GM12878 (cell line): ENCODE measurements at regions not wholly inside any gene's neighbourhood (a gene's known extent, or its start where the extent isn't known, plus 50 kb on each side); places are given as distances from the start of the nearest gene placed in this dataset.

Source experiments
- ATAC-seq: fragments of 200-7000 bp; cut with Tn5 transposase; 3 replicates; pipeline ENCODE4 v1.9.1; 2020; ENCODE audit warnings: mild to moderate bottlenecking, moderate library complexity
- BruUV-seq: library from RNA; stranded (reverse); fragments of 400-500 nt; replicated peaks from 2 replicates; lab custom pipeline; 2021; lab: Mats Ljungman, UMichigan
- CTCF ChIA-PET: fragments of 300-600 bp; sonication (Branson Sonifier 250); formaldehyde crosslinking; extraction: SDS; loops from one replicate; lab custom pipeline; 2021; ENCODE audit warnings: inconsistent platforms; lab: Yijun Ruan, JAX
- POLR2A ChIA-PET: fragments of 350-600 bp; formaldehyde crosslinking; extraction: SDS; loops from one replicate; lab custom pipeline; 2021; ENCODE audit warnings: inconsistent platforms; lab: Charles Lee
- RAD21 ChIA-PET: fragments of 300-600 bp; sonication (Branson Sonifier 250); formaldehyde crosslinking; loops from one replicate; lab custom pipeline; 2023; ENCODE audit warnings: antibody characterized with exemption; ENCODE audit not compliant: unreplicated experiment; lab: Charles Lee
- SMC1A ChIA-PET: fragments of 300-600 bp; sonication (Branson Sonifier 250); formaldehyde crosslinking; loops from one replicate; lab custom pipeline; 2023; ENCODE audit not compliant: unreplicated experiment, uncharacterized antibody; lab: Charles Lee
- DNase-seq: peaks from one replicate; pipeline ENCODE4 v3.0.0-alpha.2; 2011; ENCODE audit warnings: low read depth, low spot score
- FAIRE-seq: peaks from 3 replicates; lab custom pipeline; 2011; peaks lifted over from hg19 to GRCh38; lab: Jason Lieb, UNC
- H2AFZ ChIP-seq: 2 replicates; pipeline ENCODE4 v1.6.0; 2011; ENCODE audit warnings: low read depth, low read length, control low read depth; ENCODE audit not compliant: control insufficient read depth
- H3K27ac ChIP-seq: 2 replicates; pipeline ENCODE4 v1.5.1; 2011; ENCODE audit warnings: control low read depth; ENCODE audit not compliant: control insufficient read depth, insufficient read depth
- H3K27me3 ChIP-seq, 2 experiments: replicated peaks in 1 of 2; 2 replicates each; pipeline versions ENCODE4 v1.6.0 to v1.6.1; 2011; ENCODE audit warnings: low read length in 1 of 2; ENCODE audit not compliant: control insufficient read depth in 2 of 2, insufficient read depth in 2 of 2
- H3K36me3 ChIP-seq, 2 experiments: 2 replicates each; pipeline ENCODE4 v1.5.1; 2011; ENCODE audit warnings: low read length in 1 of 2; ENCODE audit not compliant: control insufficient read depth in 2 of 2, insufficient read depth in 2 of 2
- H3K4me1 ChIP-seq: 2 replicates; pipeline ENCODE4 v1.6.1; 2011; ENCODE audit warnings: mild to moderate bottlenecking, low read length, moderate library complexity, mixed read lengths; ENCODE audit not compliant: control insufficient read depth, insufficient read depth
- H3K4me2 ChIP-seq: 2 replicates; pipeline ENCODE4 v1.6.0; 2011; ENCODE audit warnings: control low read depth; ENCODE audit not compliant: control insufficient read depth, insufficient read depth
- H3K4me3 ChIP-seq: fragments of 200-600 bp; sonication (generic); 2 replicates; pipeline ENCODE4 v1.5.1; 2016
- H3K79me2 ChIP-seq: 2 replicates; pipeline ENCODE4 v1.6.0; 2011; ENCODE audit warnings: low read length; ENCODE audit not compliant: control insufficient read depth, insufficient read depth
- H3K9ac ChIP-seq: 2 replicates; pipeline ENCODE4 v1.8.0; 2011; ENCODE audit warnings: low read length, control low read depth, mixed read lengths; ENCODE audit not compliant: control insufficient read depth, insufficient read depth
- H3K9me3 ChIP-seq: replicated peaks from 3 replicates; pipeline ENCODE4 v1.5.1; 2011; ENCODE audit warnings: mild to moderate bottlenecking, low read length; ENCODE audit not compliant: control insufficient read depth, insufficient read depth
- H4K20me1 ChIP-seq: 2 replicates; pipeline ENCODE4 v1.6.0; 2011; ENCODE audit not compliant: control insufficient read depth, insufficient read depth
- ASH2L ChIP-seq: fragments of 300-600, 200-600 bp; sonication (generic); IDR thresholded peaks from 2 replicates; pipeline ENCODE4 v1.6.1; 2017; ENCODE audit warnings: low read depth, mild to moderate bottlenecking, borderline replicate concordance
- CBX5 ChIP-seq: sonication (generic); IDR thresholded peaks from 2 replicates; pipeline ENCODE4 v1.6.1; 2016; ENCODE audit warnings: low read depth, moderate library complexity, mild to moderate bottlenecking, inconsistent platforms
- CEBPB ChIP-seq, 2 experiments: fragments of 150-350 bp in 1 of 2; IDR thresholded peaks; 2 replicates each; pipeline ENCODE4 v1.6.1; 2012 to 2014; ENCODE audit warnings: low read depth in 2 of 2, low read length in 2 of 2, borderline replicate concordance in 1 of 2, inconsistent platforms in 1 of 2
- HDAC2 ChIP-seq: fragments of 200-600 bp; sonication (generic); IDR thresholded peaks from 2 replicates; pipeline ENCODE4 v1.6.1; 2017
- NBN ChIP-seq: fragments of 450-650 bp; IDR thresholded peaks from 2 replicates; pipeline ENCODE4 v1.6.1; 2016
- RBBP5 ChIP-seq: fragments of 200-600 bp; sonication (generic); conservative IDR thresholded peaks from 2 replicates; pipeline ENCODE4 v1.6.1; 2016
- SIN3A ChIP-seq: IDR thresholded peaks from 2 replicates; pipeline ENCODE4 v1.6.1; 2012; ENCODE audit warnings: low read depth, low read length, improper control_type of control experiment
- SMARCA5 ChIP-seq: fragments of 450-650 bp; IDR thresholded peaks from 2 replicates; pipeline ENCODE4 v1.6.1; 2017; ENCODE audit warnings: mild to moderate bottlenecking
- SP1 ChIP-seq: IDR thresholded peaks from one replicate; pipeline ENCODE4 v1.6.1; 2011; ENCODE audit warnings: low read depth, low read length
- SRF ChIP-seq, 2 experiments: IDR thresholded peaks; 2 replicates each; pipeline ENCODE4 v1.6.1; 2011; ENCODE audit warnings: low read depth in 2 of 2, low read length in 2 of 2, mild to moderate bottlenecking in 1 of 2, moderate library complexity in 1 of 2
- TCF3 ChIP-seq: IDR thresholded peaks from 2 replicates; pipeline ENCODE4 v1.6.1; 2012; ENCODE audit warnings: low read depth, mild to moderate bottlenecking, low read length, borderline replicate concordance; ENCODE audit not compliant: insufficient read depth
- YBX1 ChIP-seq: fragments of 450-650 bp; IDR thresholded peaks from 2 replicates; pipeline ENCODE4 v1.6.1; 2016; ENCODE audit warnings: antibody characterized with exemption
- WGBS: methylation state at CpG from one replicate; pipeline ENCODE4 v1.1.6; 2016; ENCODE audit warnings: low lambda C conversion rate; ENCODE audit not compliant: insufficient replicate concordance, insufficient coverage; ENCODE audit errors: missing lambda C conversion rate; 5-methylcytosine and 5-hydroxymethylcytosine counted together
- in situ Hi-C: fragments of 300-500 bp; cut with MboI; formaldehyde crosslinking; loops from 9 replicates; pipeline ENCODE4 v1.14.3; 2018; ENCODE audit warnings: mixed read lengths
- intact Hi-C: fragments of 100-400 bp; cut with micrococcal nuclease; formaldehyde crosslinking; loops from one replicate; pipeline ENCODE4 v1.14.2; 2022; ENCODE audit not compliant: unreplicated experiment
- TF ChIP-seq, protein P1 (sequence below): fragments of 450-650 bp; IDR thresholded peaks from 2 replicates; pipeline ENCODE4 v1.6.1; 2018; ENCODE audit warnings: borderline replicate concordance, mild to moderate bottlenecking; ENCODE audit not compliant: partially characterized antibody
- TF ChIP-seq, protein P2 (sequence below): fragments of 450-650 bp; IDR thresholded peaks from 2 replicates; pipeline ENCODE4 v1.6.1; 2017; ENCODE audit warnings: borderline replicate concordance
- TF ChIP-seq, protein P3 (sequence below), 3 experiments: IDR thresholded peaks in 2 of 3; conservative IDR thresholded peaks in 1 of 3; 2 replicates each; pipeline ENCODE4 v1.5.1; 2011; ENCODE audit warnings: low read depth in 3 of 3, low read length in 3 of 3, mild to moderate bottlenecking in 3 of 3, control low read depth in 2 of 3, moderate library complexity in 2 of 3, inconsistent platforms in 1 of 3, mixed read lengths in 1 of 3; ENCODE audit not compliant: control insufficient read depth in 2 of 3, insufficient read depth in 1 of 3; ENCODE audit errors: extremely low read depth in 1 of 3
- TF ChIP-seq, protein P4 (sequence below): fragments of 450-650 bp; formaldehyde crosslinking; IDR thresholded peaks from 2 replicates; pipeline ENCODE4 v1.4.0; 2020; ENCODE audit warnings: mild to moderate bottlenecking, moderate library complexity

DNA sequence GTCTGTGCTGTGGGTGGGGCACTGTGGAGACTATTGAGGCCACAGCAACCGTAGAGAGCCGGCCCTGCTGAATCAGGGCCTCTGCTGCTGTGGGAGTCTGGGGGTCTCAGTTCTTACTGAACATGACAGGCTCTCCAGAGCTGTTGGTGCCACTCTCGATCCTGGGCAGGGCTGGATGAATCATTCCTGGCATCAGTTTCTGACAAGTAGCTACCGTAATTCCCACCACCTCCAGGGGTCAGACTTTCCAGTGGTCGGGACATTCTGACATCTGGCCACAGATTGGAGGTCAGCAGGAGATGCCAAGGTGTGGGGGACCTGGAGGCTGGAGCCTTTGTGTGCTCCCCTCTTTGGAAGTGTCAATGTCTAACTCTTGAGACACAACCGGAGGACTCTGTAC is 188.4 kb downstream of the IRX2 start (continued):
- TF ChIP-seq, protein P1, sequence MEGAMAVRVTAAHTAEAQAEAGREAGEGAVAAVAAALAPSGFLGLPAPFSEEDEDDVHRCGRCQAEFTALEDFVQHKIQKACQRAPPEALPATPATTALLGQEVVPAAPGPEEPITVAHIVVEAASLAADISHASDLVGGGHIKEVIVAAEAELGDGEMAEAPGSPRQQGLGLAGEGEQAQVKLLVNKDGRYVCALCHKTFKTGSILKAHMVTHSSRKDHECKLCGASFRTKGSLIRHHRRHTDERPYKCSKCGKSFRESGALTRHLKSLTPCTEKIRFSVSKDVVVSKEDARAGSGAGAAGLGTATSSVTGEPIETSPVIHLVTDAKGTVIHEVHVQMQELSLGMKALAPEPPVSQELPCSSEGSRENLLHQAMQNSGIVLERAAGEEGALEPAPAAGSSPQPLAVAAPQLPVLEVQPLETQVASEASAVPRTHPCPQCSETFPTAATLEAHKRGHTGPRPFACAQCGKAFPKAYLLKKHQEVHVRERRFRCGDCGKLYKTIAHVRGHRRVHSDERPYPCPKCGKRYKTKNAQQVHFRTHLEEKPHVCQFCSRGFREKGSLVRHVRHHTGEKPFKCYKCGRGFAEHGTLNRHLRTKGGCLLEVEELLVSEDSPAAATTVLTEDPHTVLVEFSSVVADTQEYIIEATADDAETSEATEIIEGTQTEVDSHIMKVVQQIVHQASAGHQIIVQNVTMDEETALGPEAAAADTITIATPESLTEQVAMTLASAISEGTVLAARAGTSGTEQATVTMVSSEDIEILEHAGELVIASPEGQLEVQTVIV: no peak
- TF ChIP-seq YBX1 (no peak), SIN3A (no peak), HDAC2 (no peak)

DNA sequence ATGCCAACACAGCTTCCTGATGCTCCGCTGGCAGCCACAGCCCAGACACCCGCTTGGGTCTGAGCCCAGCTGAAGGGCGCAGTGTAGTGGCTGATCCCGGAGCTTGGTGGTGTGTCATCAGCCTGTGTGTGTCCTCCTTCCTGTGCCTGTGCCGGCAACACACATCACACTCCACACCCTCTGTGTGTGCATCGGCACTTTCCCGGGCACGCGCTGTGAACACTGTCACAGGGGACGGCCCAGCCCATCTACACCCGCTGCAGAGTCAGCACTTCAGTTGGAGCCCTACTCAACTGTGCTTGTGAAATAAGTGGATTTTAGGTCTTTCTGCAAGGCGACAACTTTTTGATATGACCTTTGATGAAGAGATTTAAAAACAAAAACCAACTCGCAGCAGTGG is 189.4 kb downstream of the IRX2 start:
- H2AFZ ChIP-seq: no peak overlapping the region
- intact Hi-C loops: no loop called here
- SMC1A ChIA-PET: no interaction called here
- H4K20me1 ChIP-seq: no peaks in the 10 kb centered on the region
- in situ Hi-C loops: no loop called here
- CTCF ChIA-PET: no interaction called here
- no peaks in the 10 kb centered on the region; the same call in 2 of the 3 replicates for H3K9me3 ChIP-seq
- no TSS peak for BruUV-seq
- no peak overlapping the region for H3K4me3 ChIP-seq
- H3K27me3 ChIP-seq: no peaks in the 10 kb centered on the region
- H3K9ac ChIP-seq: no peak overlapping the region
- no peak overlapping the region for H3K4me2 ChIP-seq
- 62% methylated on average over 11 of the region's 13 CpGs for WGBS
- POLR2A ChIA-PET: no interaction called here
- H3K4me1 ChIP-seq: no peaks in the 10 kb centered on the region
- no peaks in the 10 kb centered on the region for H3K79me2 ChIP-seq
- no peak for ATAC-seq
- no peak overlapping the region for H3K27ac ChIP-seq
- DNase-seq: no peak
- RAD21 ChIA-PET: no interaction called here
- H3K36me3 ChIP-seq: no peaks in the 10 kb centered on the region
- FAIRE-seq: no peak
- TF ChIP-seq NBN (no peak), CBX5 (no peak), TCF3 (no peak), SMARCA5 (no peak), ASH2L (no peak), SRF (IDR thresholded peaks at IDR 0.05; ENCODE audit: low read depth in 2 of 2, low read length in 2 of 2) (no peak), CEBPB (IDR thresholded peaks at IDR 0.05; ENCODE audit: borderline replicate concordance in 1 of 2, low read depth in 2 of 2, low read length in 2 of 2) (no peak), RBBP5 (no peak), SP1 (no peak)
- TF ChIP-seq, protein P2, sequence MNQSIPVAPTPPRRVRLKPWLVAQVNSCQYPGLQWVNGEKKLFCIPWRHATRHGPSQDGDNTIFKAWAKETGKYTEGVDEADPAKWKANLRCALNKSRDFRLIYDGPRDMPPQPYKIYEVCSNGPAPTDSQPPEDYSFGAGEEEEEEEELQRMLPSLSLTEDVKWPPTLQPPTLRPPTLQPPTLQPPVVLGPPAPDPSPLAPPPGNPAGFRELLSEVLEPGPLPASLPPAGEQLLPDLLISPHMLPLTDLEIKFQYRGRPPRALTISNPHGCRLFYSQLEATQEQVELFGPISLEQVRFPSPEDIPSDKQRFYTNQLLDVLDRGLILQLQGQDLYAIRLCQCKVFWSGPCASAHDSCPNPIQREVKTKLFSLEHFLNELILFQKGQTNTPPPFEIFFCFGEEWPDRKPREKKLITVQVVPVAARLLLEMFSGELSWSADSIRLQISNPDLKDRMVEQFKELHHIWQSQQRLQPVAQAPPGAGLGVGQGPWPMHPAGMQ: no peak
- TF ChIP-seq, protein P3, sequence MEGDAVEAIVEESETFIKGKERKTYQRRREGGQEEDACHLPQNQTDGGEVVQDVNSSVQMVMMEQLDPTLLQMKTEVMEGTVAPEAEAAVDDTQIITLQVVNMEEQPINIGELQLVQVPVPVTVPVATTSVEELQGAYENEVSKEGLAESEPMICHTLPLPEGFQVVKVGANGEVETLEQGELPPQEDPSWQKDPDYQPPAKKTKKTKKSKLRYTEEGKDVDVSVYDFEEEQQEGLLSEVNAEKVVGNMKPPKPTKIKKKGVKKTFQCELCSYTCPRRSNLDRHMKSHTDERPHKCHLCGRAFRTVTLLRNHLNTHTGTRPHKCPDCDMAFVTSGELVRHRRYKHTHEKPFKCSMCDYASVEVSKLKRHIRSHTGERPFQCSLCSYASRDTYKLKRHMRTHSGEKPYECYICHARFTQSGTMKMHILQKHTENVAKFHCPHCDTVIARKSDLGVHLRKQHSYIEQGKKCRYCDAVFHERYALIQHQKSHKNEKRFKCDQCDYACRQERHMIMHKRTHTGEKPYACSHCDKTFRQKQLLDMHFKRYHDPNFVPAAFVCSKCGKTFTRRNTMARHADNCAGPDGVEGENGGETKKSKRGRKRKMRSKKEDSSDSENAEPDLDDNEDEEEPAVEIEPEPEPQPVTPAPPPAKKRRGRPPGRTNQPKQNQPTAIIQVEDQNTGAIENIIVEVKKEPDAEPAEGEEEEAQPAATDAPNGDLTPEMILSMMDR (IDR thresholded peaks at IDR 0.05 in 2 of 3, conservative IDR thresholded peaks at IDR 0.05 in 1 of 3; ENCODE audit: control insufficient read depth in 2 of 3, extremely low read depth in 1 of 3, insufficient read depth in 1 of 3, low read depth in 3 of 3, low read length in 3 of 3): no peak
- TF ChIP-seq, protein P4, sequence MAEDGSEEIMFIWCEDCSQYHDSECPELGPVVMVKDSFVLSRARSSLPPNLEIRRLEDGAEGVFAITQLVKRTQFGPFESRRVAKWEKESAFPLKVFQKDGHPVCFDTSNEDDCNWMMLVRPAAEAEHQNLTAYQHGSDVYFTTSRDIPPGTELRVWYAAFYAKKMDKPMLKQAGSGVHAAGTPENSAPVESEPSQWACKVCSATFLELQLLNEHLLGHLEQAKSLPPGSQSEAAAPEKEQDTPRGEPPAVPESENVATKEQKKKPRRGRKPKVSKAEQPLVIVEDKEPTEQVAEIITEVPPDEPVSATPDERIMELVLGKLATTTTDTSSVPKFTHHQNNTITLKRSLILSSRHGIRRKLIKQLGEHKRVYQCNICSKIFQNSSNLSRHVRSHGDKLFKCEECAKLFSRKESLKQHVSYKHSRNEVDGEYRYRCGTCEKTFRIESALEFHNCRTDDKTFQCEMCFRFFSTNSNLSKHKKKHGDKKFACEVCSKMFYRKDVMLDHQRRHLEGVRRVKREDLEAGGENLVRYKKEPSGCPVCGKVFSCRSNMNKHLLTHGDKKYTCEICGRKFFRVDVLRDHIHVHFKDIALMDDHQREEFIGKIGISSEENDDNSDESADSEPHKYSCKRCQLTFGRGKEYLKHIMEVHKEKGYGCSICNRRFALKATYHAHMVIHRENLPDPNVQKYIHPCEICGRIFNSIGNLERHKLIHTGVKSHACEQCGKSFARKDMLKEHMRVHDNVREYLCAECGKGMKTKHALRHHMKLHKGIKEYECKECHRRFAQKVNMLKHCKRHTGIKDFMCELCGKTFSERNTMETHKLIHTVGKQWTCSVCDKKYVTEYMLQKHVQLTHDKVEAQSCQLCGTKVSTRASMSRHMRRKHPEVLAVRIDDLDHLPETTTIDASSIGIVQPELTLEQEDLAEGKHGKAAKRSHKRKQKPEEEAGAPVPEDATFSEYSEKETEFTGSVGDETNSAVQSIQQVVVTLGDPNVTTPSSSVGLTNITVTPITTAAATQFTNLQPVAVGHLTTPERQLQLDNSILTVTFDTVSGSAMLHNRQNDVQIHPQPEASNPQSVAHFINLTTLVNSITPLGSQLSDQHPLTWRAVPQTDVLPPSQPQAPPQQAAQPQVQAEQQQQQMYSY (CRISPR knock-in tag): no peak
